SIG-M5 treated with dmso at 0.1 percent for 504 hours (cell line): ENCODE measurements at regions not wholly inside any gene's neighbourhood (a gene's known extent, or its start where the extent isn't known, plus 50 kb on each side); places are given as distances from the start of the nearest gene placed in this dataset.
A peak's percentile ranks its signal among the peaks of the same experiment; 100 is the strongest.
"Not testable (repeated sequence)": the region's sequence is repeated elsewhere in the genome, so short reads cannot be mapped to it uniquely, and the experiment has no call there.

Source experiments
- DNase-seq: peaks from one replicate; lab custom pipeline; 2025; ENCODE audit not compliant: unreplicated experiment; lab: John Stamatoyannopoulos, UW

GRCh38 chrX:80508083-80508482, 87.8 kb downstream of the TENT5D start:
- DNase-seq, result not testable (repeated sequence)

- DNase-seq, result no peak
Measured at GRCh38 chrX:80511969-80512760, 91.9 kb downstream of the TENT5D start.

- DNase-seq, result no peak
Measured at GRCh38 chrX:80512924-80513323, 92.7 kb downstream of the TENT5D start.

GRCh38 chrX:80513625-80514024, 93.4 kb downstream of the TENT5D start:
- DNase-seq, result no peak

- no peak for DNase-seq
Measured at GRCh38 chrX:80537096-80537495, 116.8 kb downstream of the TENT5D start.

- DNase-seq, result no peak
Measured at GRCh38 chrX:80550722-80551121, 130.5 kb downstream of the TENT5D start.

- no peak for DNase-seq
Measured at GRCh38 chrX:80556148-80556547, 135.9 kb downstream of the TENT5D start.

- DNase-seq, result no peak
Measured at GRCh38 chrX:80572636-80573035, 152.4 kb downstream of the TENT5D start.

GRCh38 chrX:80573275-80573674, 153.0 kb downstream of the TENT5D start:
- no peak for DNase-seq

- DNase-seq, result not testable (repeated sequence)
Measured at GRCh38 chrX:80574486-80575086, 154.3 kb downstream of the TENT5D start.

- no peak for DNase-seq
Measured at GRCh38 chrX:80576267-80576666, 156.0 kb downstream of the TENT5D start.

GRCh38 chrX:80576806-80577533, 156.7 kb downstream of the TENT5D start:
- no peak for DNase-seq

GRCh38 chrX:80578517-80579105, 158.4 kb downstream of the TENT5D start:
- peak; percentile 27 for DNase-seq

GRCh38 chrX:80590992-80591391, 170.7 kb downstream of the TENT5D start:
- not testable (repeated sequence) for DNase-seq

GRCh38 chrX:80602036-80602860, 182.0 kb downstream of the TENT5D start:
- DNase-seq, result no peak
